Prostate gland (tissue), 2 donors: ENCODE measurements at regions not wholly inside any gene's neighbourhood (a gene's known extent, or its start where the extent isn't known, plus 50 kb on each side); places are given as distances from the start of the nearest gene placed in this dataset.
"Not testable (repeated sequence)": the region's sequence is repeated elsewhere in the genome, so short reads cannot be mapped to it uniquely, and the experiment has no call there.

Experiments used
- DNase-seq: peaks from one replicate; pipeline ENCODE4 v3.0.0-alpha.2; 2019; ENCODE audit warnings: low spot score
- H3K27ac ChIP-seq, 2 donors: fragments of 200-600 bp; sonication (generic); 2 replicates each; pipeline ENCODE4 v1.5.1; 2017 to 2019
- H3K27me3 ChIP-seq: fragments of 200-600 bp; sonication (generic); replicated peaks from 2 replicates; pipeline ENCODE4 v1.5.1; 2019; ENCODE audit not compliant: insufficient read depth
- H3K36me3 ChIP-seq, 2 donors: fragments of 200-600 bp; sonication (generic); 1 replicate in 1 of 2; 2 replicates in 1 of 2; pipeline versions ENCODE4 v1.5.1 to v1.8.1; 2017 to 2019
- H3K4me1 ChIP-seq: fragments of 200-600 bp; sonication (generic); replicated peaks from 2 replicates; pipeline ENCODE4 v1.5.1; 2019
- H3K4me3 ChIP-seq, 2 donors: fragments of 200-600 bp; sonication (generic); 2 replicates each; pipeline ENCODE4 v1.5.1; 2017 to 2019
- H3K9me3 ChIP-seq: fragments of 200-600 bp; sonication (generic); 2 replicates; pipeline ENCODE4 v1.5.1; 2017
- POLR2A ChIP-seq: fragments of 450-650 bp; IDR thresholded peaks from one replicate; pipeline ENCODE4 v1.6.1; 2016; ENCODE audit warnings: antibody characterized with exemption, mild to moderate bottlenecking
- POLR2AphosphoS5 ChIP-seq: sonication (generic); formaldehyde crosslinking; IDR thresholded peaks from one replicate; pipeline ENCODE4 v1.6.1; 2017; ENCODE audit warnings: antibody characterized with exemption
- WGBS: methylation state at CpG from one replicate; pipeline ENCODE4 v1.1.5; 2018; 5-methylcytosine and 5-hydroxymethylcytosine counted together
- intact Hi-C: fragments of 100-400 bp; cut with DNase I; formaldehyde crosslinking; loops from one replicate; pipeline ENCODE4 v1.14.2; 2022
- TF ChIP-seq, protein P1 (sequence below), 4 experiments: fragments of 200-600 bp in 2 of 4; fragments of 450-650 bp in 2 of 4; sonication (generic) in 2 of 4; IDR thresholded peaks; 1 replicate in 3 of 4; 2 replicates in 1 of 4; pipeline ENCODE4 v1.5.1; 2016 to 2019; ENCODE audit warnings: antibody characterized with exemption in 4 of 4, mild to moderate bottlenecking in 2 of 4, moderate library complexity in 2 of 4

DNA sequence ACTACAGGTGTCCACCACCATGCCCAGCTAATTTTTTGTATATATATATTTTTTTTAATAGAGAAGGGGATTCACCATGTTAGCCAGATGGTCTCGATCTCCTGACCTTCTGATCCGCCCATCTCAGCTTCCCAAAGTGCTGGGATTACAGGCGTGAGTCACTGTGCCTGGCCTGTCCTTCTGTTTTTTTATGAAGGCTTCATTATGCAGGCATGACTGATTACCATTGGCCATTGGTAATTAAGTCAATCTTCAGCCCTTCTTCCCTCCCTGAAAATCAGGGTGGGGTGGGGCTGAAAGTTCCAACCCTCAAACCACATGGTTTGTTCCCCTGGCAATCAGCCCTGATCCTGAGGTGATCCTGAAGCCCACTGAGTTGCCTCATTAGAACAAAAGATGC is 336.9 kb downstream of the PTTG2 start:
- DNase-seq, result no peak
- Histone ChIP-seq H3K4me1 (no peaks in the 10 kb centered on the region), H3K27ac (no peak overlapping the region), H3K36me3 (no peaks in the 10 kb centered on the region), H3K27me3 (no peaks in the 10 kb centered on the region), H3K4me3 (no peak overlapping the region), H3K9me3 (no peaks in the 10 kb centered on the region)
- intact Hi-C loops, result no loop called here
- WGBS, result 95% methylated on average over 3 of the region's 3 CpGs
- TF ChIP-seq, protein P1, sequence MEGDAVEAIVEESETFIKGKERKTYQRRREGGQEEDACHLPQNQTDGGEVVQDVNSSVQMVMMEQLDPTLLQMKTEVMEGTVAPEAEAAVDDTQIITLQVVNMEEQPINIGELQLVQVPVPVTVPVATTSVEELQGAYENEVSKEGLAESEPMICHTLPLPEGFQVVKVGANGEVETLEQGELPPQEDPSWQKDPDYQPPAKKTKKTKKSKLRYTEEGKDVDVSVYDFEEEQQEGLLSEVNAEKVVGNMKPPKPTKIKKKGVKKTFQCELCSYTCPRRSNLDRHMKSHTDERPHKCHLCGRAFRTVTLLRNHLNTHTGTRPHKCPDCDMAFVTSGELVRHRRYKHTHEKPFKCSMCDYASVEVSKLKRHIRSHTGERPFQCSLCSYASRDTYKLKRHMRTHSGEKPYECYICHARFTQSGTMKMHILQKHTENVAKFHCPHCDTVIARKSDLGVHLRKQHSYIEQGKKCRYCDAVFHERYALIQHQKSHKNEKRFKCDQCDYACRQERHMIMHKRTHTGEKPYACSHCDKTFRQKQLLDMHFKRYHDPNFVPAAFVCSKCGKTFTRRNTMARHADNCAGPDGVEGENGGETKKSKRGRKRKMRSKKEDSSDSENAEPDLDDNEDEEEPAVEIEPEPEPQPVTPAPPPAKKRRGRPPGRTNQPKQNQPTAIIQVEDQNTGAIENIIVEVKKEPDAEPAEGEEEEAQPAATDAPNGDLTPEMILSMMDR (IDR thresholded peaks at IDR 0.05), result no peak
- TF ChIP-seq POLR2A (no peak), POLR2AphosphoS5 (no peak)

DNA sequence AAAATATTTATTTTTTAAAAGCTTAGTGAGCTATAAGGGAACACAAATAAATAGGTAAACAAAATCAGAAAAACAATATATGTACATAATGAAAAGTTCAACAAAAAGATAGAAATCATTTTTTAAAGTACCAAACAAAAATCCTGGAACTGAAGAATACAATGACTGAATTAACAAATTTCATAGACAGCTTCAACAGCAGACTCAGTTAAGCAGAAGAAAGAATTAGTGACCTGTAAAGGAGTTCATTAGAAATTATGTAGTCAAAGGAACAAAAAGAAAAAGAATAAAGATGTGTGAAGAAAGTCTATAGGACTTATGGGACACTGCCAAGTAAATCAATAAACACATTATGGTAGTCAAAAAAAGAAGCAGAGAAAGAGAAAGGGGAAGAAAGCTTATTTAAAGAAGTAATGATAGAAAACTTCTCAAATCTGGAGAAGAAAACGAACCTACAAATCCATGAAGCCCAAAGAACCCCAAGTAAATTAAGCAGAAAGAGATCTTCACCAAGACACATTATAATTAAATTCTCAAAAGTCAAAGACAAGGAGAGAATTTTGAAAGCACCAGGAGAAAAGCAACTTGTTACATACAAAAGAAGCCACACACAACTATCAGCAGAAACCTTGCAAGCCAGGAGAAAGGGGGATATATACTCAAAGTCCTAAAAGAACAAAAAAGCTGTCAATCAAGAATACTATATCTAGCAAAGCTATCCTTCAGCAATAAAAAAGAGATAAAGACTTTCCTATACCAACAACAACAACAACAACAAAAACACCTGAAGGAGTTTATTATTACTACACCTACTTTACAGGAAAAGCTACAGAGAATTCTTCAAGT is 338.9 kb downstream of the PTTG2 start:
- intact Hi-C loops, result no loop called here

DNA sequence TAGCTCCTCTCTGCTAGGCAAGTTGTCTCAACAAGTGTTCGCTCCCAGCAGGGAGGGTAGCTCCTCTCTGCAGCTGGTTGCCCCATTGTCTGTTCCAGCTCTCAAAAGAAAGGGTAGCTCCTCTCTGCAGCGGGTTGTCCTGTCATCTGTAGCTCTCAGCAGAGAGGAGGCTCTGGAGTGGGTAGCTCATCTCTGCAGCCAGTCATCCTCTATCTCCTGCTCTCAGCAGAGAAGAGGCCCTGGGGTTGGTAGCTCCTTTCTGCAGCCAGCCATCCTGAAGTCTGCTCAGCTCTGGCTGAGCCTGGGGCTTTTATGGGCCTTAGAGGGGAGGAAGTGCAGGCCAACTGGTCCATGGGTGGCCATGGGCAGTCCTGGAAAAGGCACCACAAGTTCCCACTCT is 342.7 kb downstream of the PTTG2 start:
- H3K36me3 ChIP-seq, result no peaks in the 10 kb centered on the region

More for the DNA sequence above, 338.9 kb downstream of the PTTG2 start:
- H3K27ac ChIP-seq, result no peak overlapping the region
- H3K36me3 ChIP-seq, result no peaks in the 10 kb centered on the region
- H3K9me3 ChIP-seq, result no peaks in the 10 kb centered on the region
- TF ChIP-seq POLR2A, result no peak
- TF ChIP-seq, protein P1 (IDR thresholded peaks at IDR 0.05), result no peak
- no peak for TF ChIP-seq POLR2AphosphoS5
- WGBS, result 95% methylated on average over 1 of the region's 1 CpG
- no peak for DNase-seq
- no peaks in the 10 kb centered on the region for H3K4me1 ChIP-seq
- H3K27me3 ChIP-seq, result no peaks in the 10 kb centered on the region
- no peak overlapping the region for H3K4me3 ChIP-seq

DNA sequence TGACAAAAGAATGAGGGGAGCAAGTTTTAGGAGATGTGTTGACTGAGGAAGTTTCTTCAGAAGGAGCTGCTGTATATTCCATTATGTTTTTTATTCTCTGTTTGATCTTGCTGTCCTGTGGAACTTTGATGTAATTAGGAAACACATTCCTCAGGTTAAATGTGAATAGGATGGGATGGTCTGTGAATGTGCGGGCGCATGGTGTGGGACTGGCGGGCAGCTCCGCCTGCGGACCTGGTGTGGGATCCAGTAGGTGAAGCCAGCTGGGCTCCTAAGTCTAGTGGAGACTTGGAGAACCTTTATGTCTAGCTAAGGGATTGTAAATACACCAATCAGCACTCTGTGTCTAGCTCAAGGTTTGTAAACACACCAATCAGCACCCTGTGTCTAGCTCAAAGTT is 344.3 kb downstream of the PTTG2 start:
- intact Hi-C loops, H3K4me1 ChIP-seq, H3K4me3 ChIP-seq, H3K36me3 ChIP-seq, H3K9me3 ChIP-seq, H3K27ac ChIP-seq, DNase-seq, H3K27me3 ChIP-seq: not testable (repeated sequence)
- 95% methylated on average over 5 of the region's 5 CpGs for WGBS

More for the DNA sequence above, 342.7 kb downstream of the PTTG2 start:
- H3K4me3 ChIP-seq, result no peak overlapping the region
- no peaks in the 10 kb centered on the region for H3K27me3 ChIP-seq
- intact Hi-C loops, result no loop called here
- no peak for DNase-seq
- 89% methylated on average over 2 of the region's 2 CpGs for WGBS
- H3K4me1 ChIP-seq, result no peaks in the 10 kb centered on the region
- TF ChIP-seq, protein P1 (IDR thresholded peaks at IDR 0.05), result no peak
- TF ChIP-seq POLR2AphosphoS5 (no peak), POLR2A (no peak)
- no peaks in the 10 kb centered on the region for H3K9me3 ChIP-seq
- H3K27ac ChIP-seq, result no peak overlapping the region

DNA sequence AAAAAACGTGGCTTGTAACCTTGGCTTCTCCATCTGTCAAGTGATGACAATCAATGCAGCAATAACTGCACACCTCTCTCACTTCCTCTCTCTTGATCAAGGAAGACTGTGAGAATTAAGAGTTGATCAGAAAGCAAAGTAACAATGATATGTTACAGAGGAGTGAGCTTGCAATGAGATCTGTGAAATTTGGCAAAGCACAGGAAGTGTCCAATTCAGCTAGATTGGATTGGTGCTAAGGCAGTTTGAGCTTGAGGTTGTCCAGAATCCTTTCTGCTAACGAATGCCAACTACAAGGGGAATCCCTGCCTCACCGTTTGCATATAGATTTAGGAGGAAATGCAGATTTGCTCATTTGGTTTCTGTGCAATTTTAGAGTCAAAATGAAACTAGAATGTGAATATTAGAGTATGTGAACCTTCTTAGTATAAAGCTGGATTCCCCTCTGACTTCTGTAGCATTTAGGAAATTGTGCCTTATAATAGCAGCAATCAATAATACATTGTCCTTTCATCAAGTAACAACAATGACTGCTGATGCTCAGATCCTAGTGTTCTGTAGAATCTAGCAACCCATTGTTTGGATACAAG is 346.4 kb downstream of the PTTG2 start:
- 45% methylated on average over 3 of the region's 3 CpGs for WGBS
- Histone ChIP-seq H3K9me3 (no peaks in the 10 kb centered on the region), H3K27ac (no peak overlapping the region), H3K27me3 (no peaks in the 10 kb centered on the region), H3K4me1 (no peaks in the 10 kb centered on the region), H3K36me3 (no peaks in the 10 kb centered on the region), H3K4me3 (no peak overlapping the region)
- TF ChIP-seq POLR2A, result no peak
- no peak for TF ChIP-seq POLR2AphosphoS5
- TF ChIP-seq, protein P1 (IDR thresholded peaks at IDR 0.05), result no peak
- DNase-seq, result no peak
- intact Hi-C loops, result no loop called here
